OCI-LY1 (cell line): ENCODE measurements at regions not wholly inside any gene's neighbourhood (a gene's known extent, or its start where the extent isn't known, plus 50 kb on each side); places are given as distances from the start of the nearest gene placed in this dataset.
"Not testable (repeated sequence)": the region's sequence is repeated elsewhere in the genome, so short reads cannot be mapped to it uniquely, and the experiment has no call there.

Experiments
- EZH2 ChIP-seq: fragments of 200-600 bp; sonication (generic), shearing (Covaris generic); IDR thresholded peaks from 2 replicates; pipeline ENCODE4 v1.8.0; 2017; ENCODE audit warnings: borderline replicate concordance, mixed run types, mild to moderate bottlenecking, antibody characterized with exemption, low read length, moderate library complexity, mixed read lengths
- TF ChIP-seq, protein P1 (sequence below): fragments of 200-600 bp; sonication (generic), shearing (Covaris generic); IDR thresholded peaks from 2 replicates; pipeline ENCODE4 v1.5.1; 2017; ENCODE audit warnings: mild to moderate bottlenecking, antibody characterized with exemption, low read length, moderate library complexity, mixed read lengths

- TF ChIP-seq, protein P1, sequence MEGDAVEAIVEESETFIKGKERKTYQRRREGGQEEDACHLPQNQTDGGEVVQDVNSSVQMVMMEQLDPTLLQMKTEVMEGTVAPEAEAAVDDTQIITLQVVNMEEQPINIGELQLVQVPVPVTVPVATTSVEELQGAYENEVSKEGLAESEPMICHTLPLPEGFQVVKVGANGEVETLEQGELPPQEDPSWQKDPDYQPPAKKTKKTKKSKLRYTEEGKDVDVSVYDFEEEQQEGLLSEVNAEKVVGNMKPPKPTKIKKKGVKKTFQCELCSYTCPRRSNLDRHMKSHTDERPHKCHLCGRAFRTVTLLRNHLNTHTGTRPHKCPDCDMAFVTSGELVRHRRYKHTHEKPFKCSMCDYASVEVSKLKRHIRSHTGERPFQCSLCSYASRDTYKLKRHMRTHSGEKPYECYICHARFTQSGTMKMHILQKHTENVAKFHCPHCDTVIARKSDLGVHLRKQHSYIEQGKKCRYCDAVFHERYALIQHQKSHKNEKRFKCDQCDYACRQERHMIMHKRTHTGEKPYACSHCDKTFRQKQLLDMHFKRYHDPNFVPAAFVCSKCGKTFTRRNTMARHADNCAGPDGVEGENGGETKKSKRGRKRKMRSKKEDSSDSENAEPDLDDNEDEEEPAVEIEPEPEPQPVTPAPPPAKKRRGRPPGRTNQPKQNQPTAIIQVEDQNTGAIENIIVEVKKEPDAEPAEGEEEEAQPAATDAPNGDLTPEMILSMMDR: not testable (repeated sequence)
- not testable (repeated sequence) for TF ChIP-seq EZH2
Observed at GRCh38 chr9:39802561-39802960, 447.1 kb downstream of the SPATA31A1 start.
